ENCODE measurements at regions not wholly inside any gene's neighbourhood (a gene's known extent, or its start where the extent isn't known, plus 50 kb on each side); places are given as distances from the start of the nearest gene placed in this dataset.

DNA sequence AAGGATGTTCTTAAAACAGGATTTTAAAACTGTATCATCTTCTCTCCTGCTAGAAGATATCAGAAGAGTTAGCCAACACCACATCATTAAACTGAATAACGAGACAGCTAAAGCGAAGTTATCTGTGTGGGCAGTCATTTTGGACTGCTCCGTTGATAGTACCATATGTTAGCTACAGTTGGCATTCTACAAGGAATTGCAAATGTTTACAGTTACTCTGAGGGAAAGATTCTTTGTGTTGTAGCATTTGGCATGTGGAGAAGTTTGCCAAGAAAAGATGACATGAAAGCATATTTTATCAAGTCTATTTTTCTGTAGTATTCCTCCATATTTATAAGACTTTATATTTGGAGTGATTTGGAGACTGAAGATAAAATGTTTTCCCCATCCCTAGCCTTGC is 464.4 kb upstream of the POM121L12 start:
- TF ChIP-seq, protein P1, sequence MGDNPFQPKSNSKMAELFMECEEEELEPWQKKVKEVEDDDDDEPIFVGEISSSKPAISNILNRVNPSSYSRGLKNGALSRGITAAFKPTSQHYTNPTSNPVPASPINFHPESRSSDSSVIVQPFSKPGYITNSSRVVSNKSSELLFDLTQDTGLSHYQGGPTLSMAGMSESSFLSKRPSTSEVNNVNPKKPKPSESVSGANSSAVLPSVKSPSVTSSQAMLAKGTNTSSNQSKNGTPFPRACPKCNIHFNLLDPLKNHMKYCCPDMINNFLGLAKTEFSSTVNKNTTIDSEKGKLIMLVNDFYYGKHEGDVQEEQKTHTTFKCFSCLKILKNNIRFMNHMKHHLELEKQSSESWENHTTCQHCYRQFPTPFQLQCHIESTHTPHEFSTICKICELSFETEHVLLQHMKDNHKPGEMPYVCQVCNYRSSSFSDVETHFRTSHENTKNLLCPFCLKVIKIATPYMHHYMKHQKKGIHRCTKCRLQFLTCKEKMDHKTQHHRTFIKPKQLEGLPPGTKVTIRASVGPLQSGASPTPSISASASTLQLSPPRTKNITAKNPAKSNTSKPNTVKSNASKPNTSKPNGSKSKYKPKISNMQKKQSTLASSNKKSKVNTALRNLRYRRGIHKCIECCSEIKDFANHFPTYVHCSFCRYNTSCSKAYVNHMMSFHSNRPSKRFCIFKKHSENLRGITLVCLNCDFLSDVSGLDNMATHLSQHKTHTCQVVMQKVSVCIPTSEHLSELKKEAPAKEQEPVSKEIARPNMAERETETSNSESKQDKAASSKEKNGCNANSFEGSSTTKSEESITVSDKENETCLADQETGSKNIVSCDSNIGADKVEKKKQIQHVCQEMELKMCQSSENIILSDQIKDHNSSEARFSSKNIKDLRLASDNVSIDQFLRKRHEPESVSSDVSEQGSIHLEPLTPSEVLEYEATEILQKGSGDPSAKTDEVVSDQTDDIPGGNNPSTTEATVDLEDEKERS (tag by site-specific recombination; IDR thresholded peaks at IDR 0.05), result no peak
- TF ChIP-seq, protein P2, sequence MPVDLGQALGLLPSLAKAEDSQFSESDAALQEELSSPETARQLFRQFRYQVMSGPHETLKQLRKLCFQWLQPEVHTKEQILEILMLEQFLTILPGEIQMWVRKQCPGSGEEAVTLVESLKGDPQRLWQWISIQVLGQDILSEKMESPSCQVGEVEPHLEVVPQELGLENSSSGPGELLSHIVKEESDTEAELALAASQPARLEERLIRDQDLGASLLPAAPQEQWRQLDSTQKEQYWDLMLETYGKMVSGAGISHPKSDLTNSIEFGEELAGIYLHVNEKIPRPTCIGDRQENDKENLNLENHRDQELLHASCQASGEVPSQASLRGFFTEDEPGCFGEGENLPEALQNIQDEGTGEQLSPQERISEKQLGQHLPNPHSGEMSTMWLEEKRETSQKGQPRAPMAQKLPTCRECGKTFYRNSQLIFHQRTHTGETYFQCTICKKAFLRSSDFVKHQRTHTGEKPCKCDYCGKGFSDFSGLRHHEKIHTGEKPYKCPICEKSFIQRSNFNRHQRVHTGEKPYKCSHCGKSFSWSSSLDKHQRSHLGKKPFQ (tag by site-specific recombination; IDR thresholded peaks at IDR 0.05), result no peak
- TF ChIP-seq ZSCAN30 (tag by site-specific recombination; IDR thresholded peaks at IDR 0.05), result no peak

All from HEK293 (cell line).